GM19467 (cell line): ENCODE measurements at regions not wholly inside any gene's neighbourhood (a gene's known extent, or its start where the extent isn't known, plus 50 kb on each side); places are given as distances from the start of the nearest gene placed in this dataset.
A peak's percentile ranks its signal among the peaks of the same experiment; 100 is the strongest.
"Not testable (repeated sequence)": the region's sequence is repeated elsewhere in the genome, so short reads cannot be mapped to it uniquely, and the experiment has no call there.

Experiments
- ATAC-seq: cut with Tn5 transposase; IDR thresholded peaks from one replicate; pipeline ENCODE4 v1.9.1; 2021; ENCODE audit warnings: mild to moderate bottlenecking, moderate library complexity; ENCODE audit not compliant: unreplicated experiment

DNA sequence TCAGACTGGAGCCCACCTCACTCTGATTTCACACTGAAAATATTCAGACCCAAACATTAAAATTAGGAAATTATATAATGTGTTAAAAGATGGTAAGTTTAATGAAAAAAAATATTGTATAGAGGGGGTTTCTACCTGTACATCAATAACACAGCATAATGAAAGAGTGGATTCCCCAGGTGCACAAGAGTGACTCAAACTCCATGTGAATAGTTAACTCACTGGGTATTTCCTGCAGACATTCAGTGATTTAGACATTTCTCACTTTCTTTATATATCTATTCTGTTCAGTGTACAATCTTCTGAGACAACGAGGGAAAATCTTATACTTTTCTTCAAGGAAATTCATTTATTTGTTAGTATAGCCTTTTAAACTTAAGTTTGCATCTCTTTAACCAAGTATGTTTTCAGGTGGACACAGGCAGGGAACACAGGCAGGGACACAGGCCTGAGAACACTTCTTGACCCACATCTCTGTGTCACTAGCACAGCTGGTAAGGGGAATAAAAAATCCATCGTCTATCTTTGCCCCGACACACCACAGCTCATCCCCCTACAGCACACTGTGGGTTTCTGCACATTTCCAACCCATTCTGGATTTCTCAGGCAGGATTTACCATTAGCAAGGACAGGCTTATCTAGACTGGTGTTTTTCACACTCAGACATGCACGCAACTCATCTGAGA is 525.5 kb upstream of the BOD1L1 start:
- ATAC-seq, result peak; percentile 67

DNA sequence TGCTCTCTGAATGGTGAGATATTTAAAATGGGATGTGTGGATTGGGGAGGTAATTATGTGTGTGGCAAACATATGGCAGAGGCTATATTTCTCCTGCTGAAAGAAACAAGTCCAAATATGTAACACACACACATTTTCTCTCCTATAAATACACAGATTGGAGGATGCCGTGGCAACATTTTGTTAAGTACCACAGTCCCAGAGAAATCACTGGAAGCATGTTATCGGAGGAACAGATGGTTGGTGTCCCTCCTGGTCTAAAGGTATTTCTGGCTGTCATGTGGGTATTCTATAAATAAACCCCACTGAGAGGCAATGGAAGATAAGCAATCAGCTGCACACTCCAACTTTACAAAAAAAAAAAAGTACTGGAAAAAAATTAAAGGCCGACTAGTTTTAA is 528.3 kb upstream of the BOD1L1 start:
- ATAC-seq, result no peak

DNA sequence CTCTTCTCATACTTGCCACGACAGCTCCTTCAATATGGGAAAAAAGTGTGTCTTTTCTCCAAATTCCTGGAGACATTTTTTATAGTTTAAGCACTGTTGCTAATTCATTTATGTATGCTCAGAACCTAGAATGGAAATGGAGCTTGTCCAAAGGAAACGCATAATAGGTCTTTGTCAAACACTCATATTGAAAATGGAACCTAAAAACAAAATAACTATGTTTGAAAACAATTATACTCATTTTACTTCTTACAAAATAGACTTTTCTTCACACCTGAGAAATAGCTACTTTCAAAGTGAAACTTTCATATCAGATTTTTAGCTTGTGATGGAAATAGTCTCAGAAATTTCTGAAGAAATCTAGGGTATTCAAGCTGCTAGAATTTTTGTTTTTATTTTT is 529.7 kb upstream of the BOD1L1 start:
- ATAC-seq, result peak; percentile 44

DNA sequence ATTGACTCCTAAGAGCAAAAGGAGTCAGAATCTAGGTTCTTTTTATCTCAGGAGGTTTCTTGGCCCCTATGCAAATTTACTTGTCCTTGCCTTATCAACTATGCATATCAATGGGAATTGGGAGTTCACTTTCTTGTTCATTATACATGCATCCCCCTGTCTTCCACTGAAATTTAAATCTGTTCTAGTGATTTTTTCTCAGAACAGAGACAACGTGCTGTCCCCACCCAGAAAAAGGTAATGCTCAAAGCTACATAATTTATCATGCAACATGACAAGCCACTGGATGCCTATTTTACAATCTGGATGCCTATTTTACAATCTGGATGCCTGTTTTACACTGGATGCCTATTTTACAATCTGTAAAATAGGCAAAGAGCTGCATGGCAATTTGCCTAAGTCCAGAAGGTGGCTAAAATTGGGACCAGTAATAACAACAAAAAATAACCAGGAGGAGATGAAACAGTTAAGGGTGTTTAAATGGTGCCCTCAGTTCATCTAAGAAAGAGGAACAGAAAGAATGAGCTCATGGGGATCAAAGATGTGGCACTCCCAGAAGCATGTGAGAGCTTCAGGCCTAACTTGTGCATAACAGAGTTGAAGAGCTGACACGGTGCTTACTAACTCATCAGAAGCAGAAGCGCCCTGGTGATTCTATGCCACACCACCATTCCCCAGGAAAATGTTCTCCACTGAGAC is 537.8 kb upstream of the BOD1L1 start:
- peak; percentile 99 for ATAC-seq

DNA sequence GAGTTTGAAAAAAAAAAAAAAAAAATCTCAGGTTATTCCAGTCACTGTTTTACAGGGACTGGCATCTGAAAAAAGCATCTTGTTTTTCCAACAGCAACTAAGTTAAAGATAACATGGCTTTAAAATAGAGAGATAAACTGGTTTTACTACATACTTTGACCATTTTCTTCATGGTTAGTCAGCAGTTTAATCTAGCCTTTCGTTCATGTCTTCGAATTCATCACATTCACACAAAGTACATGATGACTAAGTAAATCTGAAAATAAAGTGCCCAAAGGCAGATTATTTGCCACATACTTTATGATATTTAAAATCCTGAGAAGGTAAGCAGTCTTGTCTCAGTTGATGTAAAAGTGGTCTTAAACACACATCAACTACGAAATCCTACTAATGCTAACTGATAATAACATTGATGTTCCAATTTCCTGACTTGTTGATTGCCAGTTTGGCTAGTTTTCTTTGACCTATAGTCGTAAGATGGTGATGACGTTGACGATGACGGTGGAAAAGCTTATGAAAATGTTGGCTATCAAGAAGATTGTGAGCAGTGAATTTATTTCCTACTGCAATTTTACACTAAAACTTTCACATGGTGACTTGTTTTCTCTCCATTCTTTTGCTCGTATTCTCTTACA is 540.5 kb upstream of the BOD1L1 start:
- ATAC-seq, result no peak

DNA sequence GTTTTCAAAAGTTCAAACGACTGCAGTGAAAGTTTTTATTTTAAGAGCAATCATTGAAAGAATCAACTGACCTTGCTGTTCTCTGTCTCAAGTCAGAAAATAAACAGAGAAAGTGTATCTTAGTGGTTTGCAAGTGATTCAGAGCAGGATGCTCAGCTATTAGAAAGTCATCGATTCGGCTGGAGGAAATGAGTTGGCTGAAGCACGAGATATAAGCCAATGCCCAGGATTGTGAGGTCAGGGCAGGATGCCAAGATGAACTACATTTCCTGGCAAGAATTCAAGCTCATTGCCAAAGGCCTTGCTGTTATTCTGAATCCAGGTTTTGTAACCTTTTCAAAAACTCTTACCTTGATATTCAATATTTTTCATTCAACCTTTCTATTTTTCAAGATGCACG is 541.4 kb upstream of the BOD1L1 start:
- peak; percentile 36 for ATAC-seq

DNA sequence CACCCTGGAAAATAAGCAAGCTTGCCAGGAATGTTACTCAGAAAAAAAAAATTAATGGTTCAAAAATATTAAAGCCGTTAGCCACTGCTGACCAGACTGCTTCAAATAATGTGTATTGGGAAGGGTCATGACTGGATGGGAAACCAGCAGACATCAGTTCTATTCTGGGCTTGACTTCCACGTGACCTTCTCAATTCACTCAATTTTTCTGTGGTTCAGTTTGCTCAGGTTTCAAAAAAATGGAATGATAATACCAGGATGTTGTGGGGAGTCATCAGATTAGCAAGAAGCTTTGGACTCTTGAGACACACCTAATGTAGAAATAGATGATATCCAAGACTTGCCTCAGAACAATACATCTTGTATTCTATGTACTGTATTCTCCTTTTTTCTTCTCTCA is 541.9 kb upstream of the BOD1L1 start:
- ATAC-seq, result no peak

DNA sequence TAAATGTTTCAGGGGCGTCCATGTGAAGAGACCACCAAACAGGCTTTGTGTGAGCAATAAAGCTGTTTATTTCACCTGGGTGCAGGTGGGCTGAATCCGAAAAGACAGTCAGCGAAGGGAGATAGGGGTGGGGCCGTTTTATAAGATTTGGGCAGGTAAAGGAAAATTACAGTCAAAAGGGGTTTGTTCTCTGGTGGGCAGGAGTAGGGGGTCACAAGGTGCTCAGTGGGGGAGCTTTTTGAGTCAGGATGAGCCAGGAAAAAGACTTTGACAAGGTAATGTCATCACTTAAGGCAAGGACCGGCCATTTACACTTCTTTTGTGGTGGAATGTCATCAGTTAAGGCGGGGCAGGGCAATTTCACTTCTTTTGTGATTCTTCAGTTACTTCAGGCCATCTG is 542.4 kb upstream of the BOD1L1 start:
- not testable (repeated sequence) for ATAC-seq

DNA sequence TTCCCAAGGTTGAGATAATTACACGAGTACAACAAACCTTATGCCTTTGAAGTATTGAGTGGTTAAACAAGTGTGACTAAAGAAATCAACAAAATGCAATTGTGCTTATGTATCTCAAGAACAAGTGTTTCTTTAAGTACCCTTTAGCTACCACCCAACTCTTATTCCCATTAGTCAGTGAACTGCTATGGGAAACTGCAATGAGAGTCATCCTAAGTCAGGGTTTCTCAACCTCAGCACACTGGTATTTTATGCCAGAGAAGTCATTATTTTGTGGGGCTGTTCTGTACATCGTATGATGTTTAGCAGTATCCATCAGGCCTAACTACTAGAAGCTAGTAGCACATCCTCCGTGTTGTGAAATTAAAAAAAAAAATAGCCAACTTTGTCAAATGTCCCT is 549.1 kb upstream of the BOD1L1 start:
- no peak for ATAC-seq

DNA sequence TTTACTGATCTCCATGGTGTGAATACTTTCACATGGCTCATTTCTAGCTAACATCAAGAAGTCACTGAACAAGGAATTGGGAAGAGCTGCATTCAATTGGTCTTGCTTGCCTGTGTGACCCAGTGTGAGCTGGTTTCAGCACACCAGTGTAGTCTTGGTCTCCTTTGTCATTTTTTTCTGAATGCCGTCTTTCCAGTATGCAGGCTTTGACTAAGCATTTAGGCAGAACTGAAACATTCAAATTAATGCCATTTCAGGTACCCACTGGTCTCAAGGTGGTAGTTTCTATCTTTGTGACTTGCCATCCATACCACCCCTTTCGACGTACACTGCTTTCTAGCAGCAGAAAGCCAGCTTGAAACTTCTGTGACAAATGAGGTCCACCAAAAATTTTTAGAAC is 550.5 kb upstream of the BOD1L1 start:
- peak; percentile 81 for ATAC-seq

DNA sequence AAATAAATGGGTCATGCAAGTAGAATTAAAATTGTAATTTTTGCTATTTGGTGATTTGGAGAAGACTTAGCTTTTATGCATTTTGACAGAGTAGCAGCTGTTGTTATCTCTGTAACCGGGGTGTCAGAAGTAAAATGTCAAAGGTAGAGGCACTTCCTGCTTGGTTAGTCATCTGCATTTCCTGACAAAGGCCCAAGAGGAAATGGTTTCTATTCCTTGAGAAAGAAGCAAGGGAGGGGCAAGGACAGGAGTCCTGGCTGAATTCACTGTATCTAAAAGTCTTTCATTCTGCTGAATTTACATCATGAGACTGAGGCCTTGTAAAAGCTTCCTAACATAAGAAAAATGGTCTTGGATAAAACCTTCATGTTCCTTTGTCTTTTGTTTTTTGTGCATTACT is 550.9 kb upstream of the BOD1L1 start:
- ATAC-seq, result peak; percentile 71

DNA sequence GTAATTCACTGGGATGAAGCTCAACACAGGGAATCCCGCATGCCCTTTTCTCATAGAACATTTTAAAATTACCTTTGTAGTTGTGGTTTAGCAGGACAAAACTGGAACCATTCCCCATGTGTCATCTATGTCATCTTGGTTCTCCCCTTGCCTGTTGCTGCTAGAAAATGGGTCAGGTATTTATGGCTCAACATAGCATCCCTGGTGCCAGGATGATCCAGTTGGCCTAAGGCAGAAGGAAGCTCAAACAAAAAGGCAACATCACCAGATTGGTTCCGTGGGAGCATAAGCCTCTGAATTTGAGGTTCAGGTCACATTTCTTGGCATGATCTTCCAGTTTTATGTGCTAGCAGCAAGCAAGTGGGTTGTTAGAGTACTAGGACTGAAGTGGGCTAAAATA is 552.6 kb upstream of the BOD1L1 start:
- no peak for ATAC-seq

DNA sequence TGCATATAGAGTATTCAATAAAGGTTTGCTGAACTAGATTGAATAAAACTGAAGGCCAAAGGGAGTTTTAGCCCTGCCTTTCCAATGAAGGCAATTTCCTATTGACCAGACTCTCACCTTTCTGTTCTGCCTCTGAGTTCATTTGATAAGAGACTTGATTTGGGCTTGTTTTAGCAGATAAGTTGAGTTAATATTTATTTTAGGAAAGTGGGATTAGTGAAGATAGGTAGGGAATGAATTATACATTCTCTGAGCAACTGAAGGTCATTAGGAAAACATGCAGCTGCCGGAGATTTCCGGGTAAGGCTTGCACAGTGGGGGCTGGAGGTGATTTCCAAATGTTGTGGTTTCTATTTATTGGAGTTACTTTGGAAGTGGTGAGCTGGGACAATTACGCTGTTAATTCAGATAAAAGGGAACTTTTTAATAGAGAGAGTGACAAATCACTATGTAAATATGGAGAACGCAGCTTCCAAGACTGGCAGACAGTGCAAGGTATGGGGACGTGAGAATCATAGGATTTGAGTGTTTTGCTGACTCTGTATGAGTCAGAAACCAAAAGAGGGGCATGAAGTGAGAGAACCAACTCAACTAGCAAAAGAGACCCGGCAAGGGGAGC is 553.6 kb upstream of the BOD1L1 start:
- ATAC-seq, result no peak

DNA sequence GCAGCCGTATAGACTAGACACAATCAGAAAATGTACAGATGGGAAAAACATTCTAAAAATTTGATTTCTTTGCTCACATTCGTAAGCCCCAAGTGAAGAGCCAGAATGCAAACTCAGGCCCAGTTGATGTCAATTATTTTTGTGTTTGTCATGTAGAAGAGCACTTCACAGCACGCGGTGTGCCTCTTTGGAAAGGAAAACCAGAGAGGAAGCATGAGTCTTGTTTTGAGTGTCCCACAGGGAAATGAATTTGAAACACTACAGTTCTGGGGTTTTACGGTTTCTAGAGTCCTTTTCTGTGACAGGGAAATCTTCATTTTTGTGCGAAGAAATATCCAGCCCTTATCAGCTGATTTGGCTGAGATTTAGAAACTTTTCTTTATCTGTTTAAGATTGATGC is 554.6 kb upstream of the BOD1L1 start:
- no peak for ATAC-seq

DNA sequence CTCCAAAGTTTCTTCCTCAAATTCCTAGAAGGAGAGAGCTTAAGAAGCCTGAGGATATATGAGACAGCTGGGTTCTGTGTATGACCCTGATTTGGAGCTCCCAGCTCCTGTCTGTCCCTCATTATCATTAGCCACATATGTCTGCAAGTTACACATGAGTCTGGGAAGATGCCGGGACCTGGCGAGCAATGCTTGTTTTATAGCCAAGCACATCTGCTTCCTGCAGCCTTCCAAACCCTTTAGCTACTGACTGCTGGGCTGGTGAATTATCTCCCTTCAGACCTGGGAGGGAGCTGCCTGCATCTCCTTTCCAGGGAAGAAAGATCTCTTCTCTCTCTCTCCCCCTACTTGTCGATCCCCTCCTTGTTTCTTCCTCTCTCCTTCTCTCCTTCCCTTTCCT is 556.7 kb upstream of the BOD1L1 start:
- ATAC-seq, result no peak

DNA sequence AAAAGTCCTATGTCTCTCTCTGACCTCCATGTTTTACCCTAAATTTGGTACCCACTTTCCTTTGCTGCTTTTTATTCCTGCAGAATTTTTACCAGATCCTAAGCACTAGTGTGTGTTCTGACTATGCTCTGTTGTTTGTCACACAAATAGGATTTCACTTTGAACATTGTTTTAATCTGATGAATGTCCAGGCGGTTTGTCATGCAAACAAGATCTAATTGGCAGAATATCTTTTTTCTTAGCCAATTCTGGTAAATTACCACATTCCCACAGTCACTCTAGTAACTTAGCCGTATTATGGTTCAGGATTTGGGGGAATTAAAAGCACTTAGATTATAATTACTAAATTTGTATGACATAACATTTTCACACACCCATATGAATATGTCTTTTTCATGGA is 557.2 kb upstream of the BOD1L1 start:
- ATAC-seq, result no peak

DNA sequence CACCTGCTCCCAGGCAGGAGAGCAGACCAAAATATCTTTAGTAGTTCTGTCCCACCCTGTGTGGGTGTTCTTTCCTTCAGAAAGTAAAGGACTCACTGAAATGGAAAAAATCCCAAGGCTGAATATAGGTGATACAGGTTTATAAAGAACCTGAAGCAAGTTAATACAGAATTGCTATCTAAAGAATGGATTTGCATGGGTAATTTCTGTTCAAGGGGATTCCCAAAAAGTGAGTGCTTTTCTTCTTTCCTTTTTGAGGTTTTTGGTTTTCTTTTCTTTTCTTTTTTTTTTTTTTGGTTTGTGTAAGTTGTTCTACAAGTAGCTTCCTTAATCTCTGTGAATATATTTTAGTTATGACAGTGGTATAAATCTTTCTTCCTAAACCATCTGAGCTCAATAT is 560.7 kb upstream of the BOD1L1 start:
- ATAC-seq, result no peak

DNA sequence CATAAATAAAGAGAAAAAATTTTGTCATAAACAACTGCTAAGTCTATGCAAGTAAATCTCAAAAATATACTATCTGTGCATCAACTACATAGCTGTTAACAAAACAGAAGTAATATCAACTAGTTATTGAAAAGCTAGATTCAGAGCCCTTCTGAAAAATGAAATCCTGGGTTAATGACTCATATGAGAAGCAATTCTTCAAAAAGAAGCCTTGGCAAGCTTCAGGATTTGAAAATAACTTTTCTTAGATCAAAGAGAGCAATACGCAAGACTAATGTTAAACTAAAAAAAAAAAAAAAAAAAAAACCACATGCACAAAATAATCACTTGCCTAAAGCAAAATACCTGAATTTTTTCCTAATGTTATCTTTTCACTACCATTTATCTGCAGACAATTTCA is 566.1 kb upstream of the BOD1L1 start:
- ATAC-seq, result no peak

DNA sequence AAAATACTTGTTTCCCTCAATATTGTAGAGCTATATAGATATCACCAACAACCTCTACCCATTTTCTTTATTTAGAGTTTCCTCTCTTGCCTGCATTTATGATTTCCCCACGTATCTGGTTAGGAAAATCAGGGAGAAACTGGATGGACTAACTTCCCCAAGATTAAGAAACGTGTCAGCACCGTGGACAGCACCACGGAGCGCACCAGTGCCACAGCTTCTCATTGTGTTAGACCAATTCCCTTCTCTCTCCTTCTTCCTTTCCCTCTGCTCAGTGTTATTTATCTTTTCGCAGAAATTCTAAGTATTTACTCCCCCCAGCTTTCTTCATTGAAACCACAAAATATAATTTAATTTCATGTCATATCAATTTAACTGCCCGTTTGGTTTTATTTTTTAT is 568.6 kb upstream of the BOD1L1 start:
- ATAC-seq, result no peak

DNA sequence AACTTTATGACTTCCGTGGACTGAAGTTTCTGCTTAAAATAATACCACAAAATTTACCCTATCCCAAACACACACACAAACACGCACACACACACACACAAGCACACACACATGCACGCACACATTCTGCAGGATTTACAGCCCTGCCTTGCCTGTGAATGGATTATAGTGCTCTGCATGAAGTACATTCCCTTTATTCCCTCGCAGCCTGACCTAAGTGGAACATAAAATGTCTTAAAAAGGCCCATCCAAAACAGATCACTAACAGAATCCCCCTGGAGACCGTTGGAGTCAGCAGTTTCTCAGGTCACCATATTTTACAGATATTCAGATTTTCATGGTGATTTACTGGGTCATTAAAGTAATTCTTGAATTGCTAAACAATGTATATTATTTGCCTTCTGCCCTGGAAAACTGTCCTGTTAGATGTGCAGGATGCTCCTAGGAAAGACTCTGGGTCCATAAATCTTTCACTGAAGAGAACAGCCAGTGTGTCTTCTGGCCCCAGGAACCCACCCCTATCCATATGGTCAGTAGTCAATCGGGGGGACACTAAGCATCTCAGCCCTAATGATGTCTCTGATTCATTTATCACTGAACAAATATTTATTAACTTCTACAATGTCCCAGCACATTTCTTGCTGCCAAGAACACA is 587.7 kb upstream of the BOD1L1 start:
- ATAC-seq, result no peak

DNA sequence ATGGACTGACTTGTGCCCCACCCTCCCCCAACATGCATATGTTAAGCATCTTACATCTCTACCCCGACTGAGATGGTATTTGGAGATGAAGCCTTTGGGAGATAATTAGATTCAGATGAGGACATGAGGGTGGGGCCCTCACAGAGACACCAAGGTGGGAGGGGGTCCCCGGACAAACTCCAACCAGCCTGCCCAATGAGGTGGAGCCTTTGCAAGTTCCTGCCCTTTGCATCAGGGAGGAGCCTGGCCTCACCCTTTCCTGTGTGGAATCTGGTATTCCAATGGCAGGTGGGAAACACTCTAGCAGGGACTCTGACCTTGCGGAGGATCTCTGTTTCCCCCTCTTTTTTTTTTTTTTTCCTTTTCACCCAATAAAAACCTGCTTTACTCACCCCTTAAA is 589.9 kb upstream of the BOD1L1 start:
- no peak for ATAC-seq
